ENCODE measurements at regions not wholly inside any gene's neighbourhood (a gene's known extent, or its start where the extent isn't known, plus 50 kb on each side); places are given as distances from the start of the nearest gene placed in this dataset.

GRCh38 chr18:47418746-47419145, 167.3 kb upstream of the SKOR2 start:
- TF ChIP-seq POLR2AphosphoS5 (IDR thresholded peaks at IDR 0.05; ENCODE audit: low read depth, low read length) (no peak), POLR2A (IDR thresholded peaks at IDR 0.05; ENCODE audit: low read depth, low read length) (no peak), TAF1 (IDR thresholded peaks at IDR 0.05; ENCODE audit: low read depth, low read length) (no peak), SPI1 (IDR thresholded peaks at IDR 0.05; ENCODE audit: low read depth, low read length) (no peak)

All from GM12891 (cell line).